CD14-positive monocyte (primary cell): ENCODE measurements at regions not wholly inside any gene's neighbourhood (a gene's known extent, or its start where the extent isn't known, plus 50 kb on each side); places are given as distances from the start of the nearest gene placed in this dataset.
A peak's percentile ranks its signal among the peaks of the same experiment; 100 is the strongest.

ENCODE experiments used
- DNase-seq, 3 donors: peaks; one replicate each; pipeline ENCODE4 v3.0.0-alpha.2; 2011 to 2022
- H2AFZ ChIP-seq: 2 replicates; pipeline ENCODE4 v1.6.0; 2012; ENCODE audit warnings: mild to moderate bottlenecking, low read depth, low read length, inconsistent platforms; ENCODE audit not compliant: insufficient read depth, poor library complexity, severe bottlenecking
- H3K27ac ChIP-seq, 2 donors: 1 replicate in 1 of 2; 2 replicates in 1 of 2; pipeline ENCODE4 v1.5.1; 2012 to 2013; ENCODE audit warnings: low read length in 2 of 2, control low read depth in 1 of 2, inconsistent platforms in 1 of 2, low read depth in 1 of 2, mild to moderate bottlenecking in 1 of 2
- H3K27me3 ChIP-seq, 2 donors: one replicate each; pipeline versions ENCODE4 v1.6.0 to v1.6.1; 2011 to 2013; ENCODE audit warnings: low read length in 2 of 2; ENCODE audit not compliant: control insufficient read depth in 2 of 2, insufficient read depth in 2 of 2
- H3K36me3 ChIP-seq, 2 donors: replicated peaks in 1 of 2; 1 replicate in 1 of 2; 2 replicates in 1 of 2; pipeline versions ENCODE4 v1.5.1 to v1.6.1; 2012 to 2013; ENCODE audit warnings: low read length in 2 of 2, control low read depth in 1 of 2, inconsistent platforms in 1 of 2, mild to moderate bottlenecking in 1 of 2; ENCODE audit not compliant: insufficient read depth in 2 of 2, control insufficient read depth in 1 of 2
- H3K4me1 ChIP-seq, 2 donors: 1 replicate in 1 of 2; 2 replicates in 1 of 2; pipeline versions ENCODE4 v1.5.1 to v1.6.1; 2012 to 2013; ENCODE audit warnings: low read length in 2 of 2, control low read depth in 1 of 2, inconsistent platforms in 1 of 2, mild to moderate bottlenecking in 1 of 2, moderate library complexity in 1 of 2; ENCODE audit not compliant: insufficient read depth in 2 of 2, control insufficient read depth in 1 of 2
- H3K4me2 ChIP-seq: replicated peaks from 2 replicates; pipeline ENCODE3; 2012; ENCODE audit warnings: low read length, moderate library complexity, mild to moderate bottlenecking; ENCODE audit not compliant: poor library complexity, severe bottlenecking; ENCODE audit errors: extremely low read depth
- H3K4me3 ChIP-seq, 3 experiments: fragments of 200-600 bp in 1 of 3; sonication (generic) in 1 of 3; replicated peaks in 1 of 3; 1 replicate in 2 of 3; 2 replicates in 1 of 3; pipeline ENCODE4 v1.5.1; 2011 to 2013; ENCODE audit warnings: low read length in 3 of 3, mild to moderate bottlenecking in 3 of 3, control low read depth in 2 of 3, low read depth in 2 of 3, inconsistent platforms in 1 of 3, moderate library complexity in 1 of 3
- H3K79me2 ChIP-seq: 2 replicates; pipeline ENCODE4 v1.6.0; 2012; ENCODE audit warnings: mild to moderate bottlenecking, control low read depth, inconsistent platforms, low read length, moderate library complexity; ENCODE audit not compliant: insufficient read depth
- H3K9ac ChIP-seq: 2 replicates; pipeline ENCODE4 v1.6.0; 2017; ENCODE audit warnings: low read length, mild to moderate bottlenecking; ENCODE audit not compliant: insufficient read depth, poor library complexity, severe bottlenecking
- H3K9me3 ChIP-seq, 2 donors: replicated peaks in 1 of 2; 1 replicate in 1 of 2; 2 replicates in 1 of 2; pipeline versions ENCODE4 v1.5.1 to v1.6.1; 2012 to 2013; ENCODE audit warnings: low read length in 2 of 2, control low read depth in 1 of 2; ENCODE audit not compliant: control insufficient read depth in 1 of 2, insufficient read depth in 1 of 2
- H4K20me1 ChIP-seq: 2 replicates; pipeline ENCODE4 v1.6.0; 2012; ENCODE audit warnings: mild to moderate bottlenecking, low read length, control low read depth, moderate library complexity; ENCODE audit not compliant: insufficient read depth
- H3K27ac Mint-ChIP-seq, 7 donors: one replicate each; pipeline ENCODE4 v1.8.0; 2020; ENCODE audit warnings: mild to moderate bottlenecking in 7 of 7, mixed read lengths in 7 of 7, moderate library complexity in 6 of 7, inconsistent platforms in 2 of 7
- H3K27me3 Mint-ChIP-seq, 3 donors: one replicate each; pipeline ENCODE4 v1.8.0; 2021 to 2022; ENCODE audit warnings: low read depth in 3 of 3, mild to moderate bottlenecking in 3 of 3, mixed read lengths in 3 of 3, moderate library complexity in 3 of 3, inconsistent platforms in 1 of 3
- H3K36me3 Mint-ChIP-seq, 2 donors: one replicate each; pipeline ENCODE4 v1.8.0; 2020; ENCODE audit warnings: mixed read lengths in 2 of 2, inconsistent platforms in 1 of 2, mild to moderate bottlenecking in 1 of 2
- H3K4me1 Mint-ChIP-seq: one replicate; pipeline ENCODE4 v1.8.0; 2020; ENCODE audit warnings: mild to moderate bottlenecking, mixed read lengths
- H3K4me3 Mint-ChIP-seq, 2 donors: one replicate each; pipeline ENCODE4 v1.8.0; 2020; ENCODE audit warnings: mild to moderate bottlenecking in 2 of 2, mixed read lengths in 2 of 2, moderate library complexity in 1 of 2
- H3K9me3 Mint-ChIP-seq, 7 donors: one replicate each; pipeline ENCODE4 v1.8.0; 2020 to 2022; ENCODE audit warnings: mixed read lengths in 7 of 7, mild to moderate bottlenecking in 6 of 7, moderate library complexity in 6 of 7, inconsistent platforms in 2 of 7
- WGBS: methylation state at CpG from one replicate; pipeline ENCODE4 v1.1.5; 2013; ENCODE audit warnings: missing lambda C conversion rate; ENCODE audit not compliant: insufficient coverage; 5-methylcytosine and 5-hydroxymethylcytosine counted together
- intact Hi-C, 2 donors: fragments of 100-400 bp; cut with micrococcal nuclease; formaldehyde crosslinking; loops; one replicate each; pipeline versions ENCODE4 v1.15.0 to v1.15.1; 2023
- TF ChIP-seq, protein P1 (sequence below): fragments of 200-600 bp; IDR thresholded peaks from one replicate; pipeline ENCODE4 v1.8.0; 2022; ENCODE audit warnings: antibody characterized with exemption, mild to moderate bottlenecking

GRCh38 chr10:78247266-78247665 is 213.6 kb downstream of the RPS24 start:
- Histone ChIP-seq H3K27ac (no peak overlapping the region), H3K9ac (no peak overlapping the region), H3K79me2 (no peaks in the 10 kb centered on the region), H3K4me1 (peaks cover 31 to 38% of the 10 kb centered on the region in 2 donors), H3K9me3 (peaks cover 10 to 13% of the 10 kb centered on the region in 2 donors), H3K4me3 (no peak overlapping the region), H3K4me2 (no peak overlapping the region), H3K27me3 (peaks cover 2 to 13% of the 10 kb centered on the region in 2 donors), H3K36me3 (no peaks in the 10 kb centered on the region), H2AFZ (no peak overlapping the region), H4K20me1 (no peaks in the 10 kb centered on the region)
- DNase-seq, result no peak
- TF ChIP-seq, protein P1, sequence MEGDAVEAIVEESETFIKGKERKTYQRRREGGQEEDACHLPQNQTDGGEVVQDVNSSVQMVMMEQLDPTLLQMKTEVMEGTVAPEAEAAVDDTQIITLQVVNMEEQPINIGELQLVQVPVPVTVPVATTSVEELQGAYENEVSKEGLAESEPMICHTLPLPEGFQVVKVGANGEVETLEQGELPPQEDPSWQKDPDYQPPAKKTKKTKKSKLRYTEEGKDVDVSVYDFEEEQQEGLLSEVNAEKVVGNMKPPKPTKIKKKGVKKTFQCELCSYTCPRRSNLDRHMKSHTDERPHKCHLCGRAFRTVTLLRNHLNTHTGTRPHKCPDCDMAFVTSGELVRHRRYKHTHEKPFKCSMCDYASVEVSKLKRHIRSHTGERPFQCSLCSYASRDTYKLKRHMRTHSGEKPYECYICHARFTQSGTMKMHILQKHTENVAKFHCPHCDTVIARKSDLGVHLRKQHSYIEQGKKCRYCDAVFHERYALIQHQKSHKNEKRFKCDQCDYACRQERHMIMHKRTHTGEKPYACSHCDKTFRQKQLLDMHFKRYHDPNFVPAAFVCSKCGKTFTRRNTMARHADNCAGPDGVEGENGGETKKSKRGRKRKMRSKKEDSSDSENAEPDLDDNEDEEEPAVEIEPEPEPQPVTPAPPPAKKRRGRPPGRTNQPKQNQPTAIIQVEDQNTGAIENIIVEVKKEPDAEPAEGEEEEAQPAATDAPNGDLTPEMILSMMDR, result no peak
- intact Hi-C loops, result no loop called here
- Mint-ChIP-seq H3K27ac (no peak overlapping the region), H3K4me1 (peaks cover 40% of the 10 kb centered on the region), H3K9me3 (peaks cover 13 to 29% (median 22%) of the 10 kb centered on the region in 7 donors), H3K4me3 (no peak overlapping the region), H3K27me3 (peaks cover 13 to 19% (median 18%) of the 10 kb centered on the region in 3 donors), H3K36me3 (peaks cover 0 to 5% of the 10 kb centered on the region in 2 donors)
- WGBS, result no CpG with 5 or more reads among the region's 2 CpGs

- Histone ChIP-seq H3K4me3 (no peak overlapping the region), H4K20me1 (no peaks in the 10 kb centered on the region), H3K79me2 (no peaks in the 10 kb centered on the region), H3K4me1 (peaks cover 31 to 38% of the 10 kb centered on the region in 2 donors), H3K27ac (no peak overlapping the region), H2AFZ (no peak overlapping the region), H3K9ac (no peak overlapping the region), H3K4me2 (no peak overlapping the region), H3K27me3 (peaks cover 2 to 13% of the 10 kb centered on the region in 2 donors), H3K9me3 (peaks cover 7 to 10% of the 10 kb centered on the region in 2 donors), H3K36me3 (no peaks in the 10 kb centered on the region)
- peaks cover 0 to 5% of the 10 kb centered on the region in 2 donors for H3K36me3 Mint-ChIP-seq
- TF ChIP-seq, protein P1, result no peak
- H3K4me1 Mint-ChIP-seq, result peaks cover 40% of the 10 kb centered on the region
- peaks cover 10 to 23% (median 16%) of the 10 kb centered on the region in 7 donors for H3K9me3 Mint-ChIP-seq
- WGBS, result no CpG with 5 or more reads among the region's 1 CpG
- intact Hi-C loops, result no loop called here
- peak overlapping the region in 1 of 7 donors; percentile 33 for H3K27ac Mint-ChIP-seq
- H3K4me3 Mint-ChIP-seq, result peak overlapping the region in 1 of 2 donors; percentile 42
- DNase-seq, result no peak
- H3K27me3 Mint-ChIP-seq, result peaks cover 17 to 19% (median 18%) of the 10 kb centered on the region in 3 donors
Measured at GRCh38 chr10:78247821-78248220, 214.2 kb downstream of the RPS24 start.
